ENCODE measurements at regions not wholly inside any gene's neighbourhood (a gene's known extent, or its start where the extent isn't known, plus 50 kb on each side); places are given as distances from the start of the nearest gene placed in this dataset.

GRCh38 chr4:132910229-132910748, 238.8 kb upstream of the PCDH10 start:
- TF ChIP-seq, protein P1, sequence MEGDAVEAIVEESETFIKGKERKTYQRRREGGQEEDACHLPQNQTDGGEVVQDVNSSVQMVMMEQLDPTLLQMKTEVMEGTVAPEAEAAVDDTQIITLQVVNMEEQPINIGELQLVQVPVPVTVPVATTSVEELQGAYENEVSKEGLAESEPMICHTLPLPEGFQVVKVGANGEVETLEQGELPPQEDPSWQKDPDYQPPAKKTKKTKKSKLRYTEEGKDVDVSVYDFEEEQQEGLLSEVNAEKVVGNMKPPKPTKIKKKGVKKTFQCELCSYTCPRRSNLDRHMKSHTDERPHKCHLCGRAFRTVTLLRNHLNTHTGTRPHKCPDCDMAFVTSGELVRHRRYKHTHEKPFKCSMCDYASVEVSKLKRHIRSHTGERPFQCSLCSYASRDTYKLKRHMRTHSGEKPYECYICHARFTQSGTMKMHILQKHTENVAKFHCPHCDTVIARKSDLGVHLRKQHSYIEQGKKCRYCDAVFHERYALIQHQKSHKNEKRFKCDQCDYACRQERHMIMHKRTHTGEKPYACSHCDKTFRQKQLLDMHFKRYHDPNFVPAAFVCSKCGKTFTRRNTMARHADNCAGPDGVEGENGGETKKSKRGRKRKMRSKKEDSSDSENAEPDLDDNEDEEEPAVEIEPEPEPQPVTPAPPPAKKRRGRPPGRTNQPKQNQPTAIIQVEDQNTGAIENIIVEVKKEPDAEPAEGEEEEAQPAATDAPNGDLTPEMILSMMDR (IDR thresholded peaks at IDR 0.05), result no peak
- no peak for TF ChIP-seq POLR2AphosphoS5 (IDR thresholded peaks at IDR 0.05)

All from prostate gland (tissue), 2 donors.